ENCODE measurements at regions not wholly inside any gene's neighbourhood (a gene's known extent, or its start where the extent isn't known, plus 50 kb on each side); places are given as distances from the start of the nearest gene placed in this dataset.

DNA sequence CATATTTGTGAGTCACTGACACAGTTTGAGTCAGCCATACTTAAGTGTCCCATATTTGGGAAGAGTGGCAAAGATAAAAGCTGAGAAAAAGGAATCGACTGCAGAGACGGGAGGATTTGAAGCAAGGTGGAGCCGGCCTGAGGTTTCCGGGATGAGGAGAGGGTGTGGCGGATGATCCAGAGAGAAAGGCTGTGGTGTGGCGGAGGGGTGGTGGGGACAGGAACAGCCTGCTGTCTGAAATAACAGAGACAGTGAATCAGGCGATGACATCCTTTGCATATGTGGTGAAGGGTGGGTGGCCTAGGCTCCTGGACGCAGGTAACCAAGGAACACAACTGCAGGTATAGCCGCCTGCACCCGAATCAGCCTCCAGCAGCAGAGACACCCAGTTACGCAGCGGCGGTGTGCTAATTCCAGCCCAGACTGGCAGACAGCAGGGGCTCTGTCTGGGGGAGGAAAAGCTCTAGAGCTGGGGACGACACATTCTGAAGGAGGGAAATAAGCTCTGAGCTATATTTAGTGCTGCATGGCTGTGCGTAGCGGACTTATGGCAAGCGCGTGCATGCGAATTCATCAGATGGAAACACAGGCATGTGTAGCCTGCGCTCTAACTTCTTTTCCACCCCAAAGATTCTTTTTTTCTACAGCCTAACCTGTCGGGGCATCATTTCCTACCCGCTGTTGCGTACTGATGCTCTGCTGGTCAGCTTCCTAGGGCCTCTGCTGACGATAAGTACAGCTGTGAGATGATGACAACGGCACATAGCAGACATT is 62.7 kb upstream of the BARX2 start:
- TF ChIP-seq POLR2AphosphoS5 (IDR thresholded peaks at IDR 0.05): no peak
- TF ChIP-seq, protein P1, sequence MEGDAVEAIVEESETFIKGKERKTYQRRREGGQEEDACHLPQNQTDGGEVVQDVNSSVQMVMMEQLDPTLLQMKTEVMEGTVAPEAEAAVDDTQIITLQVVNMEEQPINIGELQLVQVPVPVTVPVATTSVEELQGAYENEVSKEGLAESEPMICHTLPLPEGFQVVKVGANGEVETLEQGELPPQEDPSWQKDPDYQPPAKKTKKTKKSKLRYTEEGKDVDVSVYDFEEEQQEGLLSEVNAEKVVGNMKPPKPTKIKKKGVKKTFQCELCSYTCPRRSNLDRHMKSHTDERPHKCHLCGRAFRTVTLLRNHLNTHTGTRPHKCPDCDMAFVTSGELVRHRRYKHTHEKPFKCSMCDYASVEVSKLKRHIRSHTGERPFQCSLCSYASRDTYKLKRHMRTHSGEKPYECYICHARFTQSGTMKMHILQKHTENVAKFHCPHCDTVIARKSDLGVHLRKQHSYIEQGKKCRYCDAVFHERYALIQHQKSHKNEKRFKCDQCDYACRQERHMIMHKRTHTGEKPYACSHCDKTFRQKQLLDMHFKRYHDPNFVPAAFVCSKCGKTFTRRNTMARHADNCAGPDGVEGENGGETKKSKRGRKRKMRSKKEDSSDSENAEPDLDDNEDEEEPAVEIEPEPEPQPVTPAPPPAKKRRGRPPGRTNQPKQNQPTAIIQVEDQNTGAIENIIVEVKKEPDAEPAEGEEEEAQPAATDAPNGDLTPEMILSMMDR (IDR thresholded peaks at IDR 0.05): no peak
- no peak for TF ChIP-seq POLR2A (IDR thresholded peaks at IDR 0.05)

Measured in prostate gland (tissue), 2 donors.